Activated gamma-delta T cell treated with Interleukin-2 at 50 U/mL for 16 hours (primary cell): ENCODE measurements at regions not wholly inside any gene's neighbourhood (a gene's known extent, or its start where the extent isn't known, plus 50 kb on each side); places are given as distances from the start of the nearest gene placed in this dataset.

Experiments used
- DNase-seq: peaks from one replicate; pipeline ENCODE4 v3.0.0-alpha.2; 2020

DNA sequence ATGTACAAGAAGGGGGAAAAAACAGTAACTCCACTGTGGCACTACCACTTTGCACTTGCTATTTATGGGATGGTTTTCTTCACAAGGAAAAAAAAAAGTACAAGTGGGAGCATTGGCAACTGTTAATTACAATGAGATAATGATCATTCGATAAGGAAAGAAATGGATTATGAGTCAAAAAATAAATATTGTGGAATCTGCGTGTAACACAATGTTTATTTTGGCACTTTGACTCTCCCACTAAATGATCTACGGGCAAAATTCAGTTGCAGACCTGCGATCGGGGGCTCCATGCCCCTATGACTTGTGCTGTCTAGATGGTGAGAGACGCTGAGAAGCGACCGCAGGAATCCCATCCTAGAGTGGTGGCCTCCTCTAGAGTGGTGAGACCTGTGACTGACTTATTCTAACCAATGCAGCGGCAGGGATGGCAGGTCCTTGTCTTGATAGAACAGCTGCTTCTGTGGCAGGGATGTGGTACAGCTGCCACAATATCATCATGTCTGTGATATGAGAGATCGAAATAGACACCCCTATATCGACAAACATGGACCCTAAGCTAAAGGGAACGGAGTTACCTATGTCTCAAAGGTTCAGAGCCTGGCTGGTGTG lies 345.0 kb upstream of the KLF6 start:
- DNase-seq: no peak

DNA sequence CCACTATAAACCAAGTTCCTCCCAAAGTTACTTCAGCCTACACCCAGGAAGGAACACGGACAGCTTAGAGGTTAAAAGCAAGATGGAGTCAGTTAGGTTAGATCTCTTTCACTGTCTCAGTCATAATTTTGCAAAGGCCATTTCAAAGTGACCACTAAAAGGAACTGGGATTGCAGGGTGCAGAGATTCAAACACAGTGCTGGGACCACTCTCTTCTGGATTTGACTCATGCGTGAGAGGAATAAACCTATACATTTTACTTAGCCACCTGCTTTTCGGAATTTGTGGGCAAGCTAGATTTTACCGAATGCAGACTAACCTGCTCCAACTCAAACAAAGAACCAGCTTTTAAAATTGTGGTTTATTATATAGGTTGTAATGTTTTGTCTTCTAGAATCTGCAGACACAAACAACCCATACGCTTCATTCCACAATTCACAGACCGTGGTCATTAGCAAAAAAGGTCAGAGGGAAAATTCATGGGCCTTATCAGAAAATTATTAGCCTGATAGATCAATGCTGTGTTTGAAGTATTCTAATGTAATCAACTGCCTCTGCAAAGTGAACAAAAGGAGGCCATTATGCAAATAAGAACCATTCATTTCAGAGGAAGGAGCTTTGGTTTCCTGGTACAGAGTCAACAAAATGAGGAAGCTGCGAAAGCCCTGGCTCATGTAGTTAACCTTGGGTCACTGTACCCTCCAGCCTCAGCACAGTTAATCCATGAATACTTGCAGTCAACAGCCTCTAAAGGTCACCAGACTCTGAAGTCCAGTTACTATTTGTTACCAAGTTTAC lies 342.7 kb upstream of the KLF6 start:
- no peak for DNase-seq

DNA sequence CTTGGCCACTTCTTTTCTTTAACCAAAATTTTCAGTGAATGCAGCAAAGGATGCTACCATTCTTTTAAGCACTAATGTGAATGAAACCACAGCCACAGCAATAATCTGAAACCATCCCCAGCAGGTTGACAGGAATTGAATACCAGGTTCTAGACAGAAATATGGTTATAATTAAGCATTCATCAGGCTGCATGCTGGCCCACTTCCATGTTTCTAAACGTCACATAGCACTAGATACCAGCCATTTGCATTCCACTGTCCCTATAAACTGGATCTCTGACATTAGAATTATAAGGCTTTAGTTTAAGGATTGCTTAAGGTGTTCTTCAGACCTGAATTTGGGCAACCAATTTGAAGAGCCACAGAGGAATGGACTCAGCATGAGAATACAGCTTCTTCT lies 340.8 kb upstream of the KLF6 start:
- no peak for DNase-seq

DNA sequence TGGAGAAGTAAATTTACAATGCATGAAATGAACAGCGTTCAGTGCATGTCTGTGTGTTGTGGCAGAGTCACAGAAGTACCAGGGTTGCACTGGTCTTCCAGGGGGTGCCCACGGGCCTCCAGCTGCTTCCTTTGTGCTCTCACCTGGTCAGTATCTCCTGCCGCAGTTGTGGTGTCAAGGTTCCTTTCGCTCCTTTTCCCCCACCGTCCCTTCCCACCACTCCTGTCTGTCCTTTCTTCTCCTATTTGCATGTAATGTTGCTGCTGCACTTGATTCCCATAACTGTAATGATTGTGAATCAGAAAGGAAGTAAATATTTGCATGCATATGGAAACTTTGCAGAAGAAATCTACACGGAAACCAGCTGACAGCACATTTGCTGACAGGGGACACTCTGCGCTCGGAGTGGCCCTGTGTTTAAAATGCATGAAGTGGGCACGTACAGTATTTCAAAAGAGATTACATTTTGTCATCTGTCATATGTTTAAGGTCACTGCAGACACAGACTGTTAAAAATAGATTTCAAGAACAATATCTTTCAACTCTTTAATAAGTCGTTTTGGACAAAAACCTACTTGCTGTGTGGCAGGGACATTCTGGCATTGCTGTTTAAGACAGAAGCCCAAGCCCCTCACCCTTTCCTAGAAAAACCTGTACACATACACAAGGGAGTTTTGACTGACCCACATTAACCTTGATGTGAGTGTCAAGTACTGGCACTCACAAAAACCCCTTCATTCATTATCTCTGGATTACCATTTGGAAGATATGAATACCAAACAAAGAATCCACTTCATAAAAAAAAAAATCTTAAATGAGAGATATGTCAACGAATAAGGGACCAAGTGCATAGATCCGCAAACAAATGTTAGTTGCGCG lies 336.7 kb upstream of the KLF6 start:
- DNase-seq: no peak

DNA sequence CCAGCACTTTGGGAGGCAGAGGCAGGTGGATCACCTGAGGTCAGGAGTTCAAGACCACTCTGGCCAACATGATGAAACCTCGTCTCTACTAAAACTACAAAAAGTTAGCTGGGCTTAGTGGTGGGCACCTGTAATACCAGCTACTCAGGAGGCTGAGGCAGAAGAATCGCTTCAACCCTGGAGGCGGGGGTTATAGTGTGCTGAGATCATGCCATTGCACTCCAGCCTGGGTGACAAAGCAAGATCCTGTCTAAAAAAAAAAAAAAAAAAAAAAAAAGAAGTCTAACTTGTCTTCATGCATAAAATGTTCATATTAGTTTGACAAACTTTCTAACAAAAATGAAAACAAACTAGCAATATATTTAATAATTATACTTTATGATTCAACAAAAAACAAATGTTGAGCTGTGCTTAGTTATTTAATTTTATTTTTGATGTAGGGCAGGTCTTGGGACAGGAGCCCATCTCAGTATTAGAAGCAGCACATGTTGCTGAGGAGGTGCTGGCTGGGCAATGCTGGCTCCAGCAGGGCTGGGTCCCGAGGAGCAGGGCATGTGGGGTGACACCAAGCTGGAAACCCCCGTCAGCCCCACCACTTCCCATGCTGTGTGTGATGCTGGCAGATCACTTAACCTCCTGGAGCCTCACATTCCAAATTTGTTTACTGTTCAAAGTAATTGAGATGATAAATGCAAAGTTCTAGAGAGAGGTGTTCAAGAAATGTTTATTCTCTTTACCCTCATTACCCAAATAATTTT lies 335.3 kb upstream of the KLF6 start:
- no peak for DNase-seq

DNA sequence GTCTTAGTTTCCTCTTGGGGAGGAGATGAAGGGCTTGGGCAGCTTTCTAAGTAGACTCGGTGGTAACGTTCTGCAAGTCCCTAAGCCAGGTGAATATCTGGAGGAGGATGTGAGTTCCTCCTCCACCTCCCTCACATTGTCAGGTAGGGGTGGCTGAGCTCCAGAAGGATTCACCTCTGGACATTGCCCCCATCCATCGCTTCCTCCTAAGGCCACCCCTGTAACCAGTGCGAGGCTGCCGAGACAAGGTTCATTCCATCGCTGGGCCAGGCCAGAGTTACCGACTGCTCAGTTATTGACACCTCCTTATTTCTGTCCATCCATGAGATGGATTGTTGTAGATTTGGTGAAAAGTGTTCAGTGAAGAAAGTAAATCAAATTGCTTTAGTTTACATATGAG lies 334.1 kb upstream of the KLF6 start:
- DNase-seq: no peak

DNA sequence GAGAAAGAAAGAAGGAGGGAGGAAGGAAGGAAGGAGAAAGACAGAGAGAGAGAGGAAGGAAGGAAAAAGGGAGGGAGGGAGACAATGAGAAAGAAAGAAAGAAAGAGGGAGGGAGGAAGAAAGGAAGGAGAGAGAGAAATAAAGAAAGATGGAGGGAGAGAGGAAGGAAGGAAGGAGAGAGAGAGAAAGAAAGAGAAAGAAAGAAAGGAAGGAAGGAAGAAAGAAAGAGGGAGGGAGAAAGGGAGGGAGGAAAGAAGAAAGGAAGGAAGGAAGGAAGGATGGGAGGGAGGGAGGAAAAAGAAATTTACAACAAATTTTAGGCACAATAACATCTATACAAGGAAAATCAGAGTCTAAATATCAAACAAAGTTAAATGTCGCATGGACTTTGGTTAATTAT lies 332.6 kb upstream of the KLF6 start:
- DNase-seq: no peak

DNA sequence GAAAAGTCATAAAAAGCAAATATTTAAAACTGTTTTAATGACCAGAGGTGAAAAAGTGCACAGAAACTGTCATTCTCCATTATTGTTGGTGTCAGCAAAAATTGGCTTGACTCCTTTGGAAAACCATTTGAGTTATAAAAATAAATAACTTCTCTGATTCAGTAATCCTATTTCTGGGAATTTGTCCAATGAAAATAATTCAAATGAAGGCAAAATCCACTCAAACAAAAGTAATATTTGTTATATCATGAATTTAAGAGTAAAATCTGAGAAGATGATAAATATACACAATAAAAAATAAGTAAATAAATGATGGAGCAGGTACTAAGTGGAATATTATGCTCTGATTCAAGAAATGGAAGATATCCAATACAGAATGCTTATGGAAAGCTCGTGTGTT lies 326.6 kb upstream of the KLF6 start:
- DNase-seq: no peak

DNA sequence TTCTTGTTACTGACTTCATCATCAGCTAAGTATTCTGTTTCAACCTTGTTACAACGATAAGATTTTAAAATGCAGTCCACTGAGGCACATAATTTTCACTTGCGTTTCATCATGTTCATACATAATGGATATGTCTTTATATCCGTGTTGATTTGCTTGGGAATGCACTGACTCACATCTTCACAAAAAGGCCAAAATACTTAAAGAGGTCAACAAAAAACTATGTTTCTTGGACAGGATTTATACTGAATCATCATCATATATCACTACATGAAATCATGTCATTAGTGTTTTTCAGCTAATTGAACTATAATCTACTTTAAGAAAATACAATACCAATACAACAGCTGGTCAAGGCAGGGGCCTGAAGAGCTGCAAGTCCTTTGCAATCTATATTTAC lies 324.5 kb upstream of the KLF6 start:
- no peak for DNase-seq

DNA sequence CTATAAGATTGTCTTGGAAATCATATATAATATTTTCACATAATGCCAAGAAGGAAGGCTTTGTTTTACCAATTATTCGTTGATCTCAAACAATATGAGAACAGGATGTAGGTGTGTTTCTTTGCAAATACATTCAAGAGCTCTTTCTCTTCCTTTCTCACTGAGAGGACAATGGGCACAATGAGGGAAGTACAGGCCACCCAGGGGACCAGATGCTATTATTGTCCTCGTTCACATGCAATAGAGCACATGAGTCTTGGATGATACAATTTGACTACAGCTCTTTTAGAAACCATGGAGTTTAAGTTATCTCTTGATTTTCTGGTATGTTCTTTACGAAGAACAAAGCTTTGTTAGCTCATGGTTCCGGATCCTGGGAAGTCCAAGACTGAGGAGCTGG lies 323.7 kb upstream of the KLF6 start:
- DNase-seq: no peak

DNA sequence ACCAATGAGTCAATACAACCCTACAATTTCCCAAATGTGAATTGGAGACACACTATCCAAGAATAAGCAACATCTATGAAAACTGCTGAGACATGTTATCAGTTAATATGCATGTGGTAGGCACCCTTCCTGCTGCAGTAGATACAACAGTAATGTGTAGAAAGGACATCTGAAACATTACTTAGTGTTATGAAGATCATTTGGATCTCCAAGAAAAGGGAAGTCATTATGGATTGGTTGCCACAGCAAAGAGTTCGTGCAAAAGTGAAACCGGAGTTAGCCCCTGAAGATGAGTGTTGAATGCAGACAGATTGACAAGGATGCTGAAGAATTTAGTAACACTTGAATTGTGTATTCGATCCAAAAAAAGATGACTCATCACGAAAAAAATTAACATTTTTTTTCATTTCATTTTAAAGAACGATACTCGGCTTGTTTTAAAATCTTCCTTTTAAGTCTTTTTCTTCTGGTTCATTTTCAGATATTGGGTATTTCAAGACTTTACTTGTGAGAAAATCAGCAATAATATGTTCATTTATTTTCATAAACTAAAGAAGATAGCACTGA lies 322.4 kb upstream of the KLF6 start:
- DNase-seq: no peak

DNA sequence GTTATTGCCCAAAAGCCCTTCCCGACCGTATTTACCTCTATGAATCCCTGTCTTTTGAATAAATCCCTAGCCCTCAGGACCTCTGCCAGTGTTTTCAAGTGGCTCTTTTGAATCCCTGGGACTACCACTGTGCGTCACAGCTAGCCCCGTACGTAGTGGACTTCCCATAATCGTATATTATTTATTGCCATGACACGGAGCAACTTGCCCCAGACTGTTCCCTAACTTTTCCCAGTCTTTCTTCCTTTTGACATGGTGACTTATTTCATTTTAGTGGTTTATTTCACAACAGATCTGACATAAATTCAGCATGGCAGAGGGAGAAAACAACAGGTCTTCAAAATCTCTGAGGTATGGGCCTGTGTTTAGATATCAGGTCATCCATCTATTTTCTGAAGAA lies 318.6 kb upstream of the KLF6 start:
- no peak for DNase-seq

DNA sequence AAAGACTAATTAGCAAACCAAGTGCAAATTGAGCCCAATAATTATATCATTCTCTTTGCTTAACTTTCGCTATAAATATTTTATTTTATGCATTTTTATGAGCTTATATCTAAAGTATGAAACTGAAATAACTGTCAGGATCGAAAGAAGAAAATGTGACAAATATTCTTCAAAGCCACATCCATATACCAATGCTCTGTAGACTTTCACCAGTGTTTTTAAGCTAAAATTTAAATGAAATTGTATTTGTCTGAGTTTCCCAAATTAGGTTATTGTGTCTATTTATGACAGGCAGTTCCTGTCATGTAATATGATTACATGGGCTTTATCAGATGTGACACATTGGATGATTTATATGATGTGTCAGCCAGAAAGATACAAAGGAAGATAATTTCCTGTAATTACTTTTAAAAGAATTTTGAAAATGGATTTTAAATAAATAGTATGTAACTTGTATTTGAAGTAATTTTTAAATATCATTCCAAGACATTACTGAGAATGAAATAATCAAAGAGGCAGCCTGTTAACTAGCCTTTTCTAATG lies 317.9 kb upstream of the KLF6 start:
- no peak for DNase-seq

DNA sequence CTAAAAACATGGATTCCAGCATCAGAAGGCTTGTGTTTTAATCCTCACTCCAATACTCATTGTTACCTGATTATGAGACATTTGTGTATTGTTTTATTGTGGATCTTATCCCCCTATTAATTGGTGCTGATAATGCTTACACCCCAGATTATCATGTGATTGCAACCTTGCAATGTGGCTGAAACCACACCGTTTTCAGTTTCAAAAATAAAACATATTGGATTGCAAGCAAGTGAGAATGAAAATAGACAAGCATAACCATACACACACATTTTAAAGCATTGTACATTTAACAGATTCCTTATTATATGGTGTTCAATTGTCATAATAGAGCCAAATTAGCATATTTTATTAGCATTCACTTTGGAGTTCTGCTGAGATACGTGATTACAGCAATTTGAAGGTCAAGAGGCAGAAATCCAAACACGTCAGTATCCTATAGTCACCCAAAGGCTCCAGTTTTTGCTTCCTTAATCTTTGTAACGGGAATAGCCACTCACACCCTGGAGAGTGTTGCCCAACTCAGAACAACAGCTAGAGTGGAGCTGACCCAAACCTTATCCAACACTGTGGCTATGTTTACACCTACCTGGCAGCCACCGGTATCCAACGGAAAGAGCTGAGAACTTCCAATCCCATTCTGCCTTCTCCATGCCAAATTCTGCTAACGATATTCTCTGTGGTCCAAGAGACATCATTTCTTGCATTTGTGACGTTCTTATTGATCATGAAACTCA lies 317.1 kb upstream of the KLF6 start:
- DNase-seq: no peak

DNA sequence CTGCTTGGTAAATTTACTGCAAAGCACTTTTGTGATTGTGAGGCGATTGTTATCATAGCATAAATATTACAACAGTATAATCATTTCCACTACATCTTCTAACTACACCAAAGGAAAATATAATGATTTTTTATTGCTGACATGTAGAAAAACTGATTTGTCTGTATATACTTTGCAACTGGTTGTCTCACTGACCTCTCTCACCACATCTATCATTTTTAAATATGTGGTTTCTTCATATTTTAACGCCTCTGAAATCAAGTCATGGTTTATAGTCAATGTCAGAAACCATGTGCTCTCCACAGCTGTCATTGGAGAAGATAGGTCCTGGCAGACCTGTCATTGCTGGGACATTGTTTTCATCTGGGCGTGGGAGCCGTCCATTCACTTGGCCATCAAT lies 315.4 kb upstream of the KLF6 start:
- DNase-seq: no peak

DNA sequence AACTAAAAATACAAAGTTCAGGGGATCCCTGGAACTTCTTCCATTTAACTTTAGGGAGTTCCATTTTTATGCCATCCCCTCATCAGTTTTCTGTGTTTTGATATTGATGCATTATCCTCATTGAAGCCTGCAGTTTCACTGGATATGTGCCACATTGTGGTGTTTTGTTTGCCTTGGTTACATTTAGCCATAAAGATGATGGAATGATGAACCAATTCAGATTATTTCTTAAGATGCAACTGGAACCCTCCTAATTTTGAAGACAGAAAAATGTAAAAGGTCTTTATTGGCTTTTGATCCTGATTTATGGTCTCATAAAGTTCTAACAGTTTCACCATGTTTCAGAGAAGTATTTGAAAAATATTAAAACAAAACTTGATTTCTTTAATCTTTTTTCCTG lies 314.2 kb upstream of the KLF6 start:
- no peak for DNase-seq

DNA sequence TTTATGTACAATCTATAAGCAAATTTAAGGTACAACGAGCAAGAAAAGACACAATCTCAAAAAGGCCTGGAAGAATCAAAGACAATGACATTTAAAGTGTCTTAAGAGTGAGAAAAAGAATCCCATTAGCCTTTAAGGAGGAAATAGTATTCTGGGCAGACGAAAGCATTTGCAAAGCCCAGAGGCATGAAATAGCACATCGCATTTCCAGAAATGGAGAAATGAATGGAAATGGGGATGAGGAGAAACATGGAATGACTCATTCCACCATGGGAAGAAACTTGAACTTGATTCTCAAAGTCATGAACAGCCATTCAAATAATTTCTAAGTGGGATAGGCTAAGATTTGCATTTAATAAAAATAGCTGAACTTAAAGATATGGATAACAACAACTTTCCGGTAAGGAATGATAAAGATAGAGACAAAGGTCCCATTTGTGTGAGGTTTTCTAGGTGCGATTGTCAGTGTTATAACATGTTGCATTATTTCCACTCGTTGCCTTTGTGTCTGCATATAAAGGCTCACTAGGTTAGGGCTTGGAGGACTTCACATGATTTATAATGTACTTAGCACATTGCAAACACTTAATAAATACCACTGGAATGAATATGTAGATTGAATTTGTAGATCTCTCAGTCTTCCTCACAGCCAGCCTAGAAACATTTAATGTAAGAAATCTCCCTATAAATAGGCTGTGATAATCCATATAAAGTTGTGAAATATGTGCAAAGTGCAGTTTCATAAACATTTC lies 310.3 kb upstream of the KLF6 start:
- DNase-seq: no peak

DNA sequence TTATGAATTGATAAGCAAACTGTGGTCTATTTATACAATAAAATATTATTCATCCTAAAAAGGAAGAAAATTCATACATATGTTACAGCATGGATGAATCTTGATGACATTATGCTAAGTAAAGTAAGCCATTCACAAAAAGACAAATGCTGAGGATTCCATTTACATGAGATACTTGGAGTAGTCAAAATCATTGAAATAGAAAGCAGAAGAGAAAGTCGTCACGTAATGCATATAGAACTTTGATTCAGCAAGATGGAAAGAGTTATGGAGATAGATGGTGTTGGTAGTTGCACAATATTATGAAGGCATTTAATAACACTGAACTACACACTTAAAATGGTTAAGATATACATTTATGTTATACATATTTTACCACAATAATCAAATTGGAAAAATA lies 309.7 kb upstream of the KLF6 start:
- no peak for DNase-seq

DNA sequence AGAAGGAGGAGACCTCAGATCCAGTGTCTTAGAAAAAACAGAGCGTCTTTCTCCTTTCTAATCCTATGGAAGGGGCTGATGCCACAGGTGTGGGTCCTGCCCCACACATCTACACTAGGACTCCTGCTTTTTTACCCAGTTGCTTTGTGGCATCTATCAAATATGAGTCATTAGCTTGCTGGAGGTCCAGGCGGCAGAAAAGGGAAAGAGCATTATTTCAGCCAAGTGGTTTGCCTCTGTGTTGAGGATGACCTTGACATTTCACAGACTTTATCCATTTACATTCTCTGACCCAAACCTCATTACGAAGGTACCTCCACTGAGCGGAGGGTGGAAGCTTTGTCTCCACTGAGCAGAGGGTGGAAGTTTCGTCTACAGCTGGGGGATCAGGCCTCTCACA lies 308.4 kb upstream of the KLF6 start:
- DNase-seq: no peak

DNA sequence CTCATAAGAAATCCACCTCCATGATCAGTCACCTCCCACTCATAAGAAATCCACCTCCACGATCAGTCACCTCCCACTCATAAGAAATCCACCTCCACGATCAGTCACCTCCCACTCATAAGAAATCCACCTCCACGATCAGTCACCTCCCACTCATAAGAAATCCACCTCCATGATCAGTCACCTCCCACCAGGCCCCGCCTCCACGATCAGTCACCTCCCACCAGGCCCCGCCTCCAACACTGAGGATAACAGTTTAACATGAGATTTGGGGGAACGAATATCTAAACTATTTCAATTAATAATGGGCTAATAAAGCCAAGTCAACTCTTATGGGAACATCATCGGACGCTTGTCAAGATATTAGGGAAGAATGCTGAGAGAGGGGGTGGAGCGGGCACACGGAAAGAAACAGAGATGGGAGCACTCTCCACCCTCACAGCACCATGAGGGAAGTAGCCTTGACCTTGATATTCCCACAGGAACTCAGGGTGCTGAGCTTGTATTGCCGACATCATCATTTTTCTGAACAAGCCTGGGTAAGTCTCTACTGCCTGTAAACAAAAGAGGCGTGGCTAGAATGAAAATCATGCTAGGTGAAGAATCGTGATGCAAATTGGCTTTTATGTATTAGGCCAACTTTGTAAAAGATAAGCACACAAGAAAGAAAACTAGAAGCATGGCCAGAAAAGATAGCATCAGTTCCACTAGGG lies 303.5 kb upstream of the KLF6 start:
- no peak for DNase-seq
